ENCODE measurements at regions not wholly inside any gene's neighbourhood (a gene's known extent, or its start where the extent isn't known, plus 50 kb on each side); places are given as distances from the start of the nearest gene placed in this dataset.

DNA sequence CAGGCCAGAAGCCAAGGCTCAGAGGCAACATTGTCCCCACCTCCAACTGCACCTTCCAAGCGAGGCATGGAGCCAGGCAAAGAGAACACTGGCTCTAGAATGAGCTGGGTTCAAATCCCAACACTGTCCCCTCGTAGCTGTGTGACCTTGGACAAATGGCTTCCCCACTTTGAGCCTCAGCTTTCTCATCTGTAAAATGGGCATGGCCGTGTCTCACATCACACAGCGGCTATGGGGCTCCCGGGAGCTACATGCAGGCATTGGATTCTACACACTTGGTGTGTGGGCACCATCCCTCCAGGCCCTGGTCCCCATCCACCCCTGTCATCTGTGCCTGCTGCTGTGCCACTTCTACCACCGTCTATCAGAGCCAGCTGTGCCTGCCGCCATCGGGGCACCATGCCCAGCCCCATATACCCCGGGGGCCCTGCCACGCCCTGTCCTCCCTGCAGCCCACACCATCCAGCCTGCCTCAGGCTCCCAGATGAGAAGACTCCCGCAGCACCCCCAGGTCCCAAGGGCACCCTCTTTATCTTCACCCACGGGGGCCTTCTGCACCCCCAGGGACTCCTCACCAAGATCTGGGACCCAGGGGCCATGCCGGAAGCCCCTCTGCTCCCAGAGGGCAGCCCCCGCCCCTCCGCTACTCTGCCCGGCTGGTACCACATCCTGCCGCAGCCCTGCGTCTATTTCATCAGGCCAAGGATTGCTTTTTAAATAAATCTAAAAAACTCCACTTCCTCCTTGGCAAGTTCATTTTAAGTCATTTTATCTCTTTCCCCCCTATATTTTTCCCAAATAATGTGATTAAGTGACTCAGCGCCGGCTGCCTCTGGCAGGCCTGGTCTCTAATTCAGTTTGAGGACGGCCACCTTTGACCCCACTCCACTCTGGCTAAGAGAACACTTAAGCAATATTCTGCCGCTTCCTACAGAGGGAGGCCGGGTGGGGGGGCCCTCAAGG lies 107.8 kb upstream of the TARDBP start:
- no peak for TF ChIP-seq CTCF (IDR thresholded peaks at IDR 0.05; ENCODE audit: control extremely low read depth in 1 of 3, insufficient read depth in 1 of 3, low read depth in 1 of 3, low read length in 3 of 3)
- no peak for TF ChIP-seq POLR2AphosphoS5 (IDR thresholded peaks at IDR 0.05; ENCODE audit: low read depth, low read length)
- TF ChIP-seq TEAD4 (IDR thresholded peaks at IDR 0.05; ENCODE audit: low read depth, low read length), result no peak
- TF ChIP-seq, protein P1, sequence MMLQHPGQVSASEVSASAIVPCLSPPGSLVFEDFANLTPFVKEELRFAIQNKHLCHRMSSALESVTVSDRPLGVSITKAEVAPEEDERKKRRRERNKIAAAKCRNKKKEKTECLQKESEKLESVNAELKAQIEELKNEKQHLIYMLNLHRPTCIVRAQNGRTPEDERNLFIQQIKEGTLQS (IDR thresholded peaks at IDR 0.05; ENCODE audit: insufficient read depth, low read depth, low read length), result no peak

All from H1 (cell line).